ACC112 (cell line): ENCODE measurements at regions not wholly inside any gene's neighbourhood (a gene's known extent, or its start where the extent isn't known, plus 50 kb on each side); places are given as distances from the start of the nearest gene placed in this dataset.

ENCODE experiments used
- H2AFZ ChIP-seq: fragments of 200-600 bp; sonication (generic); one replicate; pipeline ENCODE4 v1.6.0; 2017; ENCODE audit warnings: antibody characterized with exemption, low read length; ENCODE audit not compliant: unreplicated experiment
- H3K27ac ChIP-seq: fragments of 200-600 bp; sonication (generic); 2 replicates; pipeline ENCODE4 v1.5.1; 2014; ENCODE audit warnings: low read depth, mild to moderate bottlenecking, antibody characterized with exemption, low read length, moderate library complexity
- H3K27me3 ChIP-seq: fragments of 200-600 bp; sonication (generic); 2 replicates; pipeline ENCODE4 v1.6.1; 2014; ENCODE audit warnings: mild to moderate bottlenecking, antibody characterized with exemption, low read length, moderate library complexity, mixed read lengths; ENCODE audit not compliant: insufficient read depth
- H3K36me3 ChIP-seq: fragments of 200-600 bp; sonication (generic); 2 replicates; pipeline ENCODE4 v1.6.1; 2016; ENCODE audit warnings: mild to moderate bottlenecking, antibody characterized with exemption, low read length, moderate library complexity, mixed read lengths; ENCODE audit not compliant: insufficient read depth
- H3K4me1 ChIP-seq: fragments of 200-600 bp; sonication (generic); one replicate; pipeline ENCODE4 v1.6.1; 2016; ENCODE audit warnings: low read length, mixed read lengths; ENCODE audit not compliant: insufficient read depth, unreplicated experiment, control insufficient read depth
- H3K4me3 ChIP-seq: fragments of 200-600 bp; sonication (generic); 2 replicates; pipeline ENCODE4 v1.5.1; 2014; ENCODE audit warnings: mild to moderate bottlenecking, low read depth, low read length
- H3K79me2 ChIP-seq: fragments of 200-600 bp; sonication (generic); one replicate; pipeline ENCODE4 v1.6.0; 2016; ENCODE audit warnings: low read length; ENCODE audit not compliant: control insufficient read depth, unreplicated experiment, insufficient read depth

GRCh38 chr16:73873643-73874042 is 423.0 kb upstream of the PSMD7 start:
- 0 out of 2 replicates have a peak, but pooled peaks cover 7% of the 10 kb centered on the region for H3K27me3 ChIP-seq
- H3K79me2 ChIP-seq: no peaks in the 10 kb centered on the region
- H3K27ac ChIP-seq: no peak overlapping the region
- no peak overlapping the region for H2AFZ ChIP-seq
- H3K4me3 ChIP-seq: no peak overlapping the region
- no peaks in the 10 kb centered on the region for H3K4me1 ChIP-seq
- no peaks in the 10 kb centered on the region for H3K36me3 ChIP-seq

GRCh38 chr16:73872856-73873255 is 423.8 kb upstream of the PSMD7 start:
- Histone ChIP-seq H3K36me3 (no peaks in the 10 kb centered on the region), H3K27me3 (0 out of 2 replicates have a peak, but pooled peaks cover 7% of the 10 kb centered on the region), H3K4me3 (no peak overlapping the region), H2AFZ (no peak overlapping the region), H3K79me2 (no peaks in the 10 kb centered on the region), H3K27ac (no peak overlapping the region), H3K4me1 (no peaks in the 10 kb centered on the region)

- H3K27me3 ChIP-seq: 0 out of 2 replicates have a peak, but pooled peaks cover 6% of the 10 kb centered on the region
- H3K4me1 ChIP-seq: no peaks in the 10 kb centered on the region
- no peak overlapping the region for H2AFZ ChIP-seq
- no peak overlapping the region for H3K27ac ChIP-seq
- H3K4me3 ChIP-seq: no peak overlapping the region
- H3K36me3 ChIP-seq: no peaks in the 10 kb centered on the region
- no peaks in the 10 kb centered on the region for H3K79me2 ChIP-seq
Observed at GRCh38 chr16:73871088-73871733, 425.4 kb upstream of the PSMD7 start.

GRCh38 chr16:73869126-73869525 is 427.5 kb upstream of the PSMD7 start:
- no peaks in the 10 kb centered on the region for H3K4me1 ChIP-seq
- no peak overlapping the region for H3K27ac ChIP-seq
- no peak overlapping the region for H3K4me3 ChIP-seq
- H3K79me2 ChIP-seq: no peaks in the 10 kb centered on the region
- H3K36me3 ChIP-seq: no peaks in the 10 kb centered on the region
- H3K27me3 ChIP-seq: no peaks in the 10 kb centered on the region
- H2AFZ ChIP-seq: no peak overlapping the region

- Histone ChIP-seq H3K27me3 (no peaks in the 10 kb centered on the region), H3K4me1 (no peaks in the 10 kb centered on the region), H2AFZ (no peak overlapping the region), H3K4me3 (no peak overlapping the region), H3K79me2 (no peaks in the 10 kb centered on the region), H3K27ac (no peak overlapping the region), H3K36me3 (no peaks in the 10 kb centered on the region)
Observed at GRCh38 chr16:73864868-73865267, 431.7 kb upstream of the PSMD7 start.

GRCh38 chr16:73858326-73858725 is 438.3 kb upstream of the PSMD7 start:
- no peaks in the 10 kb centered on the region for H3K27me3 ChIP-seq
- no peak overlapping the region for H2AFZ ChIP-seq
- H3K27ac ChIP-seq: no peak overlapping the region
- no peaks in the 10 kb centered on the region for H3K36me3 ChIP-seq
- no peaks in the 10 kb centered on the region for H3K4me1 ChIP-seq
- H3K79me2 ChIP-seq: no peaks in the 10 kb centered on the region
- no peak overlapping the region for H3K4me3 ChIP-seq

GRCh38 chr16:73853968-73854367 is 442.6 kb upstream of the PSMD7 start:
- Histone ChIP-seq H3K4me3 (no peak overlapping the region), H3K4me1 (no peaks in the 10 kb centered on the region), H3K36me3 (no peaks in the 10 kb centered on the region), H2AFZ (no peak overlapping the region), H3K27ac (no peak overlapping the region), H3K79me2 (no peaks in the 10 kb centered on the region), H3K27me3 (no peaks in the 10 kb centered on the region)

- Histone ChIP-seq H3K79me2 (no peaks in the 10 kb centered on the region), H3K27ac (no peak overlapping the region), H3K4me1 (no peaks in the 10 kb centered on the region), H3K36me3 (no peaks in the 10 kb centered on the region), H3K27me3 (no peaks in the 10 kb centered on the region), H2AFZ (no peak overlapping the region), H3K4me3 (no peak overlapping the region)
Observed at GRCh38 chr16:73852561-73852960, 444.1 kb upstream of the PSMD7 start.

GRCh38 chr16:73848993-73849392 is 447.6 kb upstream of the PSMD7 start:
- H3K27ac ChIP-seq: no peak overlapping the region
- no peaks in the 10 kb centered on the region for H3K4me1 ChIP-seq
- H3K79me2 ChIP-seq: no peaks in the 10 kb centered on the region
- H2AFZ ChIP-seq: no peak overlapping the region
- no peaks in the 10 kb centered on the region for H3K36me3 ChIP-seq
- H3K4me3 ChIP-seq: no peak overlapping the region
- H3K27me3 ChIP-seq: no peaks in the 10 kb centered on the region

- Histone ChIP-seq H3K27ac (no peak overlapping the region), H3K36me3 (no peaks in the 10 kb centered on the region), H3K79me2 (no peaks in the 10 kb centered on the region), H3K27me3 (no peaks in the 10 kb centered on the region), H3K4me3 (no peak overlapping the region), H3K4me1 (no peaks in the 10 kb centered on the region), H2AFZ (no peak overlapping the region)
Observed at GRCh38 chr16:73847090-73847489, 449.5 kb upstream of the PSMD7 start.

GRCh38 chr16:73846356-73846755 is 450.3 kb upstream of the PSMD7 start:
- H3K79me2 ChIP-seq: no peaks in the 10 kb centered on the region
- no peaks in the 10 kb centered on the region for H3K36me3 ChIP-seq
- no peak overlapping the region for H2AFZ ChIP-seq
- H3K4me3 ChIP-seq: no peak overlapping the region
- H3K4me1 ChIP-seq: no peaks in the 10 kb centered on the region
- no peaks in the 10 kb centered on the region for H3K27me3 ChIP-seq
- no peak overlapping the region for H3K27ac ChIP-seq
